HEK293T (cell line): ENCODE measurements at regions not wholly inside any gene's neighbourhood (a gene's known extent, or its start where the extent isn't known, plus 50 kb on each side); places are given as distances from the start of the nearest gene placed in this dataset.

Source experiments
- CTCF ChIA-PET: fragments of 350-600 bp; formaldehyde crosslinking; extraction: SDS; loops from one replicate; lab custom pipeline; 2021; ENCODE audit warnings: antibody characterized with exemption, inconsistent platforms; lab: Yijun Ruan, JAX
- POLR2A ChIA-PET: fragments of 350-600 bp; formaldehyde crosslinking; extraction: SDS; loops from one replicate; lab custom pipeline; 2020; ENCODE audit warnings: antibody characterized with exemption, inconsistent platforms; lab: Yijun Ruan, JAX
- DNase-seq: peaks from one replicate; pipeline ENCODE4 v3.0.0; 2012; ENCODE audit warnings: mixed read lengths; ENCODE audit errors: extremely low spot score
- ARNT ChIP-seq: fragments of 450-650 bp; IDR thresholded peaks from 2 replicates; pipeline ENCODE4 v1.6.1; 2017; ENCODE audit warnings: mild to moderate bottlenecking
- BHLHE40 ChIP-seq: fragments of 450-650 bp; IDR thresholded peaks from 2 replicates; pipeline ENCODE4 v1.6.1; 2016; ENCODE audit warnings: mild to moderate bottlenecking, moderate library complexity, borderline replicate concordance
- CTBP1 ChIP-seq: fragments of 450-650 bp; IDR thresholded peaks from 2 replicates; pipeline ENCODE4 v1.6.1; 2016; ENCODE audit warnings: borderline replicate concordance
- ELF4 ChIP-seq: fragments of 450-650 bp; IDR thresholded peaks from 2 replicates; pipeline ENCODE4 v1.6.1; 2017; ENCODE audit warnings: antibody characterized with exemption
- FOXA1 ChIP-seq: fragments of 450-650 bp; IDR thresholded peaks from 2 replicates; pipeline ENCODE4 v1.6.1; 2016; ENCODE audit warnings: mild to moderate bottlenecking
- FOXK2 ChIP-seq: fragments of 450-650 bp; IDR thresholded peaks from 2 replicates; pipeline ENCODE4 v1.6.1; 2016; ENCODE audit warnings: mild to moderate bottlenecking
- FOXM1 ChIP-seq: fragments of 450-650 bp; IDR thresholded peaks from 2 replicates; pipeline ENCODE4 v1.6.1; 2017; ENCODE audit warnings: mild to moderate bottlenecking, borderline replicate concordance
- HDGF ChIP-seq: fragments of 450-650 bp; IDR thresholded peaks from 2 replicates; pipeline ENCODE4 v1.6.1; 2017; ENCODE audit warnings: antibody characterized with exemption, borderline replicate concordance
- L3MBTL2 ChIP-seq: fragments of 450-650 bp; conservative IDR thresholded peaks from 2 replicates; pipeline ENCODE4 v1.6.1; 2016; ENCODE audit warnings: mild to moderate bottlenecking
- LEF1 ChIP-seq: fragments of 450-650 bp; IDR thresholded peaks from 2 replicates; pipeline ENCODE4 v1.6.1; 2017; ENCODE audit warnings: mild to moderate bottlenecking, borderline replicate concordance
- NFRKB ChIP-seq: fragments of 450-650 bp; IDR thresholded peaks from 2 replicates; pipeline ENCODE4 v1.6.1; 2016; ENCODE audit warnings: mild to moderate bottlenecking, moderate library complexity
- SP1 ChIP-seq: fragments of 450-650 bp; IDR thresholded peaks from 2 replicates; pipeline ENCODE4 v1.6.1; 2017
- SUZ12 ChIP-seq: fragments of 450-650 bp; IDR thresholded peaks from 2 replicates; pipeline ENCODE4 v1.6.1; 2016; ENCODE audit warnings: mild to moderate bottlenecking
- TARDBP ChIP-seq: fragments of 450-650 bp; IDR thresholded peaks from 2 replicates; pipeline ENCODE4 v1.6.1; 2016
- ZNF384 ChIP-seq: fragments of 450-650 bp; IDR thresholded peaks from 2 replicates; pipeline ENCODE4 v1.6.1; 2016
- TF ChIP-seq, protein P1 (sequence below): fragments of 450-650 bp; IDR thresholded peaks from 2 replicates; pipeline ENCODE4 v1.6.1; 2016

DNA sequence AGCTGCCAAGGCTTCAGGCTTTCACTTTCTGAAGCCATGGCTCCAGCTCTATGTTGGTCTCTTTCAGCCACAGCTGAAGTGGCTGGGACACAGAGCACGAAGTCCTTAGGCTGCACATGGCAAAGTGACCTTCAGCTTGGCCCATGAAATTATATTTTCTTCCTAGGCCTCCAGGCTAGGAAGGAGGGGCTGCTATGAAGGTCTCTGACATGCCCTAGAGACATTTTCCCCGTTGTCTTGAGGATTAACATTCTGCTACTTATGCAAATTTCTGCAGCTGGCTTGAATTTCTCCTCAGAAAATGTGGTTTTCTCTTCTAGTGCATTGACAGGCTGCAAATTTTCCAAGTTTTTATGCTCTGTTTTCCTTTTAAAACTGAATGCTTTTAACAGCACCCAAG lies 99.8 kb upstream of the KCNIP4 start:
- CTCF ChIA-PET, result no interaction called here
- no peak for TF ChIP-seq L3MBTL2
- TF ChIP-seq ARNT, result no peak
- TF ChIP-seq BHLHE40, result no peak
- no peak for TF ChIP-seq FOXK2
- TF ChIP-seq TARDBP, result no peak
- TF ChIP-seq FOXM1, result no peak
- TF ChIP-seq, protein P1, sequence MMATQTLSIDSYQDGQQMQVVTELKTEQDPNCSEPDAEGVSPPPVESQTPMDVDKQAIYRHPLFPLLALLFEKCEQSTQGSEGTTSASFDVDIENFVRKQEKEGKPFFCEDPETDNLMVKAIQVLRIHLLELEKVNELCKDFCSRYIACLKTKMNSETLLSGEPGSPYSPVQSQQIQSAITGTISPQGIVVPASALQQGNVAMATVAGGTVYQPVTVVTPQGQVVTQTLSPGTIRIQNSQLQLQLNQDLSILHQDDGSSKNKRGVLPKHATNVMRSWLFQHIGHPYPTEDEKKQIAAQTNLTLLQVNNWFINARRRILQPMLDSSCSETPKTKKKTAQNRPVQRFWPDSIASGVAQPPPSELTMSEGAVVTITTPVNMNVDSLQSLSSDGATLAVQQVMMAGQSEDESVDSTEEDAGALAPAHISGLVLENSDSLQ, result no peak
- no peak for TF ChIP-seq SP1
- TF ChIP-seq CTBP1, result no peak
- TF ChIP-seq SUZ12, result no peak
- TF ChIP-seq NFRKB, result no peak
- DNase-seq, result no peak
- POLR2A ChIA-PET, result no interaction called here

DNA sequence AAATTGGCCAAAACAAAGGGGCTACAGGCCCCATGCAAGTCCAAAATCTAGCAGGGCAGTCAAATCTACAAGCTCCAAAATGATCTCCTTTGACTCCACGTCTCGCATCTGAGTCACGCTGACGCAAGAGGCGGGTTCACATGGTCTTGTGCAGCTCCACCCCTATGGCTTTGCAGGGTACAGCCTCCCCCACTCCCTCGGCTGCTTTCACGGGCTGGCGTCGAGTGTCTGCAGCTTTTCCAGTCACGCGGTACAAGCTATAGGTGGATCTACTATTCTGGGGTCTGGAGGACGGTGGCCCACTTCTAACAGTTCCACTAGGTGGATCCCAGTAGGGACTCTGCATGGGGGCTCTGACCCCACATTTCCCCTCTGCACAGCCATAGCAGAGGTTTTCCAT lies 99.2 kb upstream of the KCNIP4 start:
- no peak for DNase-seq
- CTCF ChIA-PET, result no interaction called here
- POLR2A ChIA-PET, result no interaction called here

DNA sequence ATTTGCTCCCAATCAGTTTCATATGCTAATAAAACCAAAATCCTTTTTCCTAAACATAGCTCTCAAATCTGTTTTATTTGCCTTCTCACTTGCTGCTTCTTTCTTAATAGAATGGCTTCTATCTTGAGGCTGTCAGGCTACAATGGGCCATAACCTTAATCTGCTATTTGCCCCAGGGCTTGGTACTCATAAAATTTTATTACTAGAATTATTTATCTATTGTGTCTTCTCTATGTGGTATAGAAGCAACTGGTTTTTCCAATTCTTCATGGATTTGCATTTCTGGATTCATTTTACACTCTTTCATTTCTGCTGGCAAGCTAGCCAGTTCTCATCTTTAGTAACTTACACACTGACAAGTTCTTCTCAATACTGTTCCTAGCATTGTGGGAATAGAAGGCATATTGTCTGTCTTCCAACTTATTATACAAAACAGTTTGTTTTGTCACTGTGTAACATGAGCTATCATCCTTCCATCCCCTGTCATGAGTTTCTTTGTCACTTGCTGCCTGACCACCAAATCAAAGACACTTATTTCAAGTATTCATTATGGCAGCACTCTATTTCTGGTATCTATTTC lies 96.6 kb upstream of the KCNIP4 start:
- DNase-seq, result no peak
- no peak for TF ChIP-seq FOXA1
- no peak for TF ChIP-seq CTBP1
- no peak for TF ChIP-seq SP1
- TF ChIP-seq HDGF, result no peak
- TF ChIP-seq FOXK2, result no peak
- no peak for TF ChIP-seq FOXM1
- no peak for TF ChIP-seq NFRKB
- TF ChIP-seq L3MBTL2, result no peak
- no peak for TF ChIP-seq BHLHE40
- no peak for TF ChIP-seq SUZ12
- TF ChIP-seq ELF4, result no peak
- POLR2A ChIA-PET, result no interaction called here
- CTCF ChIA-PET, result no interaction called here

More for the DNA sequence above, 99.2 kb upstream of the KCNIP4 start:
- no peak for TF ChIP-seq ZNF384
- no peak for TF ChIP-seq ELF4
- TF ChIP-seq ARNT, result no peak
- TF ChIP-seq SP1, result no peak
- no peak for TF ChIP-seq FOXK2
- TF ChIP-seq FOXA1, result no peak
- TF ChIP-seq NFRKB, result no peak
- TF ChIP-seq FOXM1, result no peak
- no peak for TF ChIP-seq SUZ12
- no peak for TF ChIP-seq CTBP1
- TF ChIP-seq TARDBP, result no peak
- TF ChIP-seq HDGF, result no peak
- no peak for TF ChIP-seq BHLHE40
- no peak for TF ChIP-seq LEF1
- no peak for TF ChIP-seq L3MBTL2
- TF ChIP-seq, protein P1, result no peak

DNA sequence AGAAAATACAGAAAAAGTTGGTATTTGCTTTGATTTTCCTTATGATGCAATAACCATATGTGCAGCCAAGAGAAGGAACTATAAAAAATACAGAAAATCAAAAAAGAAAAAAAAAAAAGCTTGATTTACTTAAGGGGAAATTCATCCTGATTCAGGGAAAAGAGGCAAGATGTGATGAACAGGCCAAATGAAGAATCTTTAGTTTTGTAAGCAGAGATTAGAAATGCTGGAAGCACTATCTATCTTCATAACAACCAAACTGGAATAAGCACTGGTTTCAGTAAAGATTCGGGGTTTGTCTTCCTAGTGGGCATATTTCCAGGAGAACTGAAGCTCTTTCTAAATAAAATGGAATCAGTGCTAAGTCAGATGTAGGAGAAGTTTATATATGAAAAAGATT lies 82.9 kb upstream of the KCNIP4 start:
- ChIA-PET POLR2A (no interaction called here), CTCF (no interaction called here)
- no peak for TF ChIP-seq L3MBTL2
- TF ChIP-seq TARDBP, result no peak
- no peak for TF ChIP-seq ZNF384
- no peak for TF ChIP-seq FOXM1
- no peak for TF ChIP-seq ELF4
- TF ChIP-seq SUZ12, result no peak
- no peak for TF ChIP-seq NFRKB
- TF ChIP-seq ARNT, result no peak
- TF ChIP-seq BHLHE40, result no peak
- TF ChIP-seq CTBP1, result no peak
- TF ChIP-seq HDGF, result no peak
- TF ChIP-seq, protein P1, result no peak
- no peak for TF ChIP-seq LEF1
- TF ChIP-seq FOXK2, result no peak
- TF ChIP-seq SP1, result no peak
- TF ChIP-seq FOXA1, result no peak
- no peak for DNase-seq

DNA sequence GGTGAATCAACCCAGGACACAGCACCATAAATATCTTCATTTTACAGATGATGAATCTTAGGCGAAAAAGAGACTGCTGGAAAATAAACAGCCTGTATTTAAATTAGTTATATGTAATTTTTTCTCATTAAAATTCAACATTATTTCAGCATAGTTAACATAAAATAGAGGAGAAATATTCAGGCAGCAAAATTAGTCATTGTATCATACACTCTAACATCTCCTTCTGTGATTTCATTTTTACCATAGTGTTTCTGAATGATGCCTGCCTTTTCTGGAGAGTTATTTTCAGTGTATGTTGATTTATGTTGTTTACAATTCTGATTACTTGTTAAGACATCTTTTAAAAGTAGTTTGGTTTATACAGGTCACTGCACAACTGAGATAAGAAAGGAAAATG lies 82.3 kb upstream of the KCNIP4 start:
- TF ChIP-seq SUZ12 (no peak), ELF4 (no peak), ZNF384 (no peak), FOXA1 (no peak), NFRKB (no peak), CTBP1 (no peak), HDGF (no peak), FOXM1 (no peak), ARNT (no peak), SP1 (no peak), FOXK2 (no peak), L3MBTL2 (no peak), BHLHE40 (no peak), LEF1 (no peak)
- TF ChIP-seq, protein P1, result no peak

More for the DNA sequence above, 82.3 kb upstream of the KCNIP4 start:
- ChIA-PET POLR2A (no interaction called here), CTCF (no interaction called here)
- no peak for DNase-seq
